NB4 (cell line): ENCODE measurements at regions not wholly inside any gene's neighbourhood (a gene's known extent, or its start where the extent isn't known, plus 50 kb on each side); places are given as distances from the start of the nearest gene placed in this dataset.

Experiments
- POLR2A ChIP-seq: IDR thresholded peaks from 2 replicates; pipeline ENCODE4 v1.6.1; 2011; ENCODE audit warnings: mild to moderate bottlenecking; ENCODE audit not compliant: insufficient read length; ENCODE audit errors: extremely low read depth
- TF ChIP-seq, protein P1 (sequence below): IDR thresholded peaks from one replicate; pipeline ENCODE4 v1.5.1; 2012; ENCODE audit warnings: low read depth, low read length
- TF ChIP-seq, protein P2 (sequence below): IDR thresholded peaks from 2 replicates; pipeline ENCODE4 v1.6.1; 2011; ENCODE audit warnings: low read depth, low read length

DNA sequence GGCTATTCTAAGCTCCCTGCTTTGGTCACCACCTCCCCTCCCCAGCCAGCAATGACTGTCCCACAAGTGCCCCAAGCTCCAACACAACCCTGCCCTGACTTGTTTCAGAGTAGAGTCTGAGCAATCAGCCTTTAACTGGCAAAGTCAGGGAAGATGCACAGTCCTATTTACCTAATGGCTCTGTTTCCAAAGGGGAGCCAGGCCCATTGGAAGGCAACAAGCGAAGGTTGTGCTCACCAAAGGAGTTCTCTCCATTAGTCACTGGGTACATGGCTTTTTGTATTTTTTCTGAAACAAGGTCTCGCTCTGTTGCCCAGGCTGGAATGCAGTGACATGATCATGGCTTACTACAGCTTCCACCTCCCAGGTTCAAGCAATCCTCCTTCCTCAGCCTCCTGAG lies 267.1 kb upstream of the CRY1 start:
- TF ChIP-seq POLR2A: no peak
- TF ChIP-seq, protein P1, sequence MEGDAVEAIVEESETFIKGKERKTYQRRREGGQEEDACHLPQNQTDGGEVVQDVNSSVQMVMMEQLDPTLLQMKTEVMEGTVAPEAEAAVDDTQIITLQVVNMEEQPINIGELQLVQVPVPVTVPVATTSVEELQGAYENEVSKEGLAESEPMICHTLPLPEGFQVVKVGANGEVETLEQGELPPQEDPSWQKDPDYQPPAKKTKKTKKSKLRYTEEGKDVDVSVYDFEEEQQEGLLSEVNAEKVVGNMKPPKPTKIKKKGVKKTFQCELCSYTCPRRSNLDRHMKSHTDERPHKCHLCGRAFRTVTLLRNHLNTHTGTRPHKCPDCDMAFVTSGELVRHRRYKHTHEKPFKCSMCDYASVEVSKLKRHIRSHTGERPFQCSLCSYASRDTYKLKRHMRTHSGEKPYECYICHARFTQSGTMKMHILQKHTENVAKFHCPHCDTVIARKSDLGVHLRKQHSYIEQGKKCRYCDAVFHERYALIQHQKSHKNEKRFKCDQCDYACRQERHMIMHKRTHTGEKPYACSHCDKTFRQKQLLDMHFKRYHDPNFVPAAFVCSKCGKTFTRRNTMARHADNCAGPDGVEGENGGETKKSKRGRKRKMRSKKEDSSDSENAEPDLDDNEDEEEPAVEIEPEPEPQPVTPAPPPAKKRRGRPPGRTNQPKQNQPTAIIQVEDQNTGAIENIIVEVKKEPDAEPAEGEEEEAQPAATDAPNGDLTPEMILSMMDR: no peak
- TF ChIP-seq, protein P2, sequence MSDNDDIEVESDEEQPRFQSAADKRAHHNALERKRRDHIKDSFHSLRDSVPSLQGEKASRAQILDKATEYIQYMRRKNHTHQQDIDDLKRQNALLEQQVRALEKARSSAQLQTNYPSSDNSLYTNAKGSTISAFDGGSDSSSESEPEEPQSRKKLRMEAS: no peak
